ENCODE measurements at regions not wholly inside any gene's neighbourhood (a gene's known extent, or its start where the extent isn't known, plus 50 kb on each side); places are given as distances from the start of the nearest gene placed in this dataset.
"Not testable (repeated sequence)": the region's sequence is repeated elsewhere in the genome, so short reads cannot be mapped to it uniquely, and the experiment has no call there.

GRCh38 chr16:64297863-64298600 lies 823.8 kb downstream of the CDH11 start:
- no peak for DNase-seq (ENCODE audit: low read depth)

DNA sequence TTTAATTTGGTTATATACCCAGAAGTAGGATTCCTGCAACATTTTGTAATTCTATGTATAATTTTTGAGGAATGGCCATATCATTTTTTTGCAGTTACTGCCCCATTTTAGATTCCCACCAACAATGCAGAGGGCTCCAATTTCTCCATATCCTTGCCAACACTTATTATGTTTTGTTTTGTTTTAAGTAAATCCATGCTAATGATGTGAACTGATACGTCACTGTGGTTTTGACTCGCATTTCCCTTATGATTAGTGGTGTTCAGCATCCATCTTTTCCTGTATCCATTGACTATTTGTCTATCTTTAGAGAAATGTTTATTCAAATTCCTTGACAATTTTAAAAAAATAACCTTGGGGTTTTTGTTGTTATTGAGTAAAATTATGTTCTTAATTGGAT lies 826.4 kb downstream of the CDH11 start:
- DNase-seq (ENCODE audit: low read depth) = no peak

DNA sequence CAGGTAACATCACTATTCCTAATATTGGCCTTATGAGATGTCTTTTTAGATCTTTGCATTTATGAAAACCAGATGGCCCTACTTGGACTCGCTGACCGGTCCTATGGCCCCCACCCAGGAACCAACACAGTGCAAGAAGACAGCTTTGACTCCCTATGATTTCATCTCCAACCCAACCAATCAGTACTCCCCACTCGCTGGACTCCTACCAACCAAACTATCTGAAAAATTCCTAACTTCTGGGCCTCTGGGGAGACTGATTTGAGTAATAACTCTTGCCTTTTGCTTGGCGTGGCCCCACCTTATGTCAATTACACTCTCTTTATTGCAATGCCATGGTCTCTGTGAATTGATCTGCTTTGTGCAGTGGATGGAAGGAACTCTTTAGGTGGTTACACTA lies 828.9 kb downstream of the CDH11 start:
- DNase-seq (ENCODE audit: low read depth) = no peak

DNA sequence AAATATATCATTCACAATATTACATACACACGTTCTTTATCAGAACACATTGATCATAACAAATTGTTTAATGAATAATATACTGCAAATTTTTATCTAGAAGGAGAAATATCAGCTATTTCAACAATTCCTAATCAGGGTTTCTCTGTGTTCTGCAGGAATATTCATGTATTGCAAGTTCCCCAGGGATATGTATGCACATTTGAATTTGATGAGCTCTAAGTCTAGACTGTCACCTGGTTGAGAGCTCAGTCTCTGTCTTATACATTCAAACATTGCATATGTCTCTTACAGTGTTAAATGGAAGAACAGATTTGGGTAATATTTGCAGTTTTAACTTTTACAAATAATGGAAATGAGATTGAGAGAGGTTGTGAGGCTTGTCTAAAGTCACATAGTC lies 829.7 kb downstream of the CDH11 start:
- no peak for DNase-seq (ENCODE audit: low read depth)

DNA sequence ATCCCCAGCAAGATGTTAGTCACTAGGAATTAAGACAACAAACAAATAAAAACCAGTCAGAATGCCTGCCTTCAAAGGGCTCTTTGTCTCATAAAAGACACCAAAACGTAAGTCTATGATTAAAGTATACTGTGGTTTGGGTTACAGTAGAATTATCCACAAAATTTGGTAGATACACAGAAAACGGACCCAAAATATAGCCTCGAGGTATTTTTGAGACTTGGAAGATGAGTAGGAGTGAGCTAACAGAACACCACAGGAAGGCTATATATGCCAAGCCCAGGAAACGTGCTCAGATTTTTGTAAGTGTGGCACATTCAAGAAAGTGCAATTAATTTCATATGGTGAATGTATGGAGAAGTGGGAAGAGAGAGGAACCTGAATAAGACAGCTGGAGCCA lies 831.4 kb downstream of the CDH11 start:
- DNase-seq (ENCODE audit: low read depth) = no peak

DNA sequence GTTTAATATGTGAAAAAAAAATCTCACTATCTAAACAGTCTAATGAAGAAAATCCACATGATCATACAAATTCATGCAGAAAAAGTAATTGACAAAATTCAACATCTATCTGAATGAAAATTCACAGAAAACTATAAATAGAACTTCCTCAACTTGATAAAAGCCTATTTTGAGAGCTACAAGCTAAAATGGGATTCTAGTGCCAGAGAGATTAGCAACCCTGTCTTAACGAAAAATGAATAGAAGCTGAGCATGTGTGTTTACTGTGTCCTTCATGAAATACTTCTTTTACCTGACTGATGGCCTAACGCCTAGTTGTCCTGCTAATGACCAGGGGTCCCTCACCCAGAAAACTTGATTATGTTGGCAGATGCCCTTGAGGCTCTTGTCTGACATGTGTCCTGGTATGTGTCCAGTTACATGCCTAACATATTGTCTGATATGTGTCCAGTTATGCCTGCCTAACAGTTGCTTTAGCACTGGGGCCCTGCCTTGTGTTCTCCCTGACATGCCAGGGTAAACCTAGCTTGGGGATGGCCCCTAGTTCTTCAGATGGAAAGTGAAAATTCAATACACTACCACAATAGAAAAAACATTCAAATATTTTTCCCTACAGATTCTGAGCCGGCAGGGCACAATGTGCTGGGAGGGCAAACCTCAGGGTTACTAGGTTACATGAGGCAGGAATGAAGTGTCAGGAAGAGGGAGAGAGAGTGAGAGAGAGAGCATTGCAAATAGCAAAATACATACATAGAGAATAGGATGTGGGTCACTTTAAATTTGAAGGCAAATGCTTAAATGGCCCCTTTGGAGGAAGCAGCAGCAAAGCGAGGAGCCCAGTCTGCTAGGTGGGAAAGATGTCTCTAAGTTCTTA lies 834.0 kb downstream of the CDH11 start:
- no peak for DNase-seq (ENCODE audit: low read depth)

GRCh38 chr16:64282181-64282580 lies 839.7 kb downstream of the CDH11 start:
- DNase-seq (ENCODE audit: low read depth) = no peak

- no peak for DNase-seq (ENCODE audit: low read depth)
These were observed 841.5 kb downstream of the CDH11 start for GRCh38 chr16:64280317-64280716.

GRCh38 chr16:64278196-64278595 lies 843.7 kb downstream of the CDH11 start:
- DNase-seq (ENCODE audit: low read depth) = peak; percentile 16

- DNase-seq (ENCODE audit: low read depth) = no peak
These were observed 845.2 kb downstream of the CDH11 start for GRCh38 chr16:64276646-64277045.

DNA sequence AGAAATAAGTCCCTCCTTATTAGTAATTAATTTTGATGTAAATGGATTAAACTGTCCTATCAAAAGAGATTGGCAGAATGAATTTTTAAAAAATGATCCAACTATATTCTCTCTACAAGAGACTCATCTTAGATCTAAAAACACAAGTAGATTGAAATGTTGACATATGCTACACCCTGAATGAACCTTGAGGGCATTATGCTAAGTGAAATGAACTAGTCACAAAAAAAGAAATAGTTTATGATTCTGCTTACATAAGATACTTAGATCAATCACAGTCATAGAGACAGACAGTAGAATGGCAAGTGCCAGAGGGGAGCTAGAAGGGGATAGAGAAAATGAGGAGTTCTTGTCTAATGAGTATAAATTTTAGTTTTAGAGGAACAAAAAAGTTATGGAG lies 849.8 kb downstream of the CDH11 start:
- DNase-seq (ENCODE audit: low read depth) = no peak

DNA sequence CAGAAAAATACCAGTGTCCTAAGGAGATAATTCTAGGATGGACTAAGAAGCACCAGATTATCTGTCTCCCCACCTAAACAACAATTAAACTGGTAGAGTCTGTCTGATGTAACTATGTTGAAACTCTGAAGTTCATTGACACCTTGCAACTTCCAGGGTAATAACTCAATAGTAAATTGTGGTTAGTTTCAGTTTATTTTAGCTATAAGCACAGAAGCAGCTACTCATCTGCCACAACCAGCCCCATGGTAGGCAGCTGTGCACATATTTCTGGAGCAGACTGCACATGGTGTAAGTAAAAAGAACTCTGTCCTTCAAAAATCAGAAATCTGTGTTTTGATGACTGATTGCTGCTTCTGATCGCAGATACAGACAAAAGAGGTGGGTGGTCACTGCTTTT lies 852.1 kb downstream of the CDH11 start:
- no peak for DNase-seq (ENCODE audit: low read depth)

- no peak for DNase-seq (ENCODE audit: low read depth)
These were observed 856.1 kb downstream of the CDH11 start for GRCh38 chr16:64265756-64266155.

- DNase-seq (ENCODE audit: low read depth) = not testable (repeated sequence)
These were observed 861.0 kb downstream of the CDH11 start for GRCh38 chr16:64260631-64261401.

DNA sequence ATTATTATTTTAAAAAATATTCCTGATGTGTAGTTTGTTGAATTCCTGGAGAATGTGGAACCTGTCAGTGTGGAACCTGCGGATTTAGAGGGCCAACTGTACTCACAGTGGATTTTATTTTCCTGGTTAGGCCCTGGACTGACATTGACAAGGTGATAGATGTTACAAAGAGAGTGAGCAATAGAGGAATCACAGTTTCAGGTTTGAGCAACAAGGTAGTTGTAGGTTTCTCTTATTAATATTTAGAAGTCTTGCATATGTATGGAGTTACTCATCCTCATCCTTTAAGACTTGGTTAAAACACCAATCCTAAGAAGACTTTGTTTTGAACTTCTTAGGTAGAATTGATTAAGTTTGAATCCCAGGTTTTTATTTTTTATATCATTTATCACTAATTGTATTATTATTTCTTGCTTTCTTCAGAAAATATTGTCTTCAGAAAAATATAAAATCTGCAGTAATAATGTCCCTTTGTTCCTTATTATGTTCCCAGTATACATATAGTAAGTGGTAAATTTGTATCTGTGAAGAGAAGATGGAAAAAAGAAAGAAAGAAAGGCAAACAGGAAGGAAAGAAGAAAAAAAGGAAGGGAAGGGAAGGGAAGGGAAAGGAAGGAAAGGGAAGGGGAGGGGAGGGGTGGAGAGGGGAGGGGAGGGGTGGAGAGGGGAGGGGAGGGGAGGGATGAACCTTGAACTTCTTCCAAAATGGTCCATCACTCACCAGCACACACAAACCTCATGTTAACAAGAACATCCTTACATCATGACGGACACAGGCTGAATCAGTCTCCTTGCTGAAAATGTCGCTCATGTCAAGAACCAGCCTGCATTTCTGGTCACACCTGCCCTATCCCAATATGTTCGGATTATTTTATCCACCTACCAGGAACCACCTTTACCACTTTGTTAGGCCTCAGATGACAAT lies 867.2 kb downstream of the CDH11 start:
- no peak for DNase-seq (ENCODE audit: low read depth)

DNA sequence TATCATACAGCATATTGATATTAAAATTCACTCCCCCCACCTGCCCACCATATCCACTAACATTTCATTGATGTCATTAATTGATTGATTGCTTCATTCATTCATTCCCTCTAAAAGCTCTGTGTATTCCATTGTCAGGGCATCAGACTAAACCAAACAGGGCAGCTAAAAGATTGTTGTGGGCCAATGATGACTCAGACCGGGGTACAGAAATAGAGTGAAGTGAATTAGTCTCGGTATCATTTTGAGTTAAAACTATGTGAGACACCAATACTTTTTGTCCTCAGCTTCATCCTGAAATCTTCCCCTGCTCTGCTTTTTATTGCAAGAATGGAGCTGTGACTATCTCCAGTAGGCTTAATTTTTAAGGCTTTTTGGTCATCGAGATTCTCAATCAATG lies 868.3 kb downstream of the CDH11 start:
- no peak for DNase-seq (ENCODE audit: low read depth)

DNA sequence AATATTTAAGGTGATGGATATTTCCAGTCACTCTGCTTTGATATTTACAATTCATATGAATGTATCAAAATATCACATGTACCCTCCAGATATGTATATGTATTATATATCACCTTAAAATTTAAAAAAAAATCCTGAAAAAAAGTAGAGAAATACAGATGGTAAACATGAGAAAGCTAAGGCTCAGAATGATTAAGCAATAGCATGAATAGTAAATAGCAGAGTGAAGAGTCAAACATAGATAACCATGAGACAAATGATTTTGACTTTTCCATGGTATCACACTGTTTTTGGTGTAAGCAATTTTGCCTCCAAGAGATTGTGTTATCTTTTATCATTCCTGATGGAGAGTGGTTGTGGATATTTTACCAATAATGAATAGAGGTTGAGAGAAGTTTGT lies 868.8 kb downstream of the CDH11 start:
- no peak for DNase-seq (ENCODE audit: low read depth)

GRCh38 chr16:64251742-64252141 lies 870.1 kb downstream of the CDH11 start:
- DNase-seq (ENCODE audit: low read depth) = no peak

DNA sequence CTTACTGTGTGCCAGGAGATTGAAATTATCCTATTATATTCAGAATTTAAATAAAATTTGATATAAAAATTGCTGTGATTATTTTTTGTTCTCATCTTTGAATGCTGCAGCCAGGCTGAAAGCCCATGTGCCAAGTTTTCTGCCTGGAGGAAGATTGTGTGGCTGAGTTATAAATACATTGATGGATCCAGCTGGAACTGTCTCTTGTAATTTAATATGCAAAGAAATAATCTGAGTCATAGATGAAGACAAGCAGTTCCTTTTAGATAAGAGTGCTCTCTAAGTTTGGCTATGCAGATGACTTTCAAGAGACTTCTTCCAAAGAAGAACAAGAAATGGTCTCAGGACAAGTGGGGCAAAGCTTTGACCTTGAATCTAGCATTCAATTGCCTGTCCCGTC lies 871.0 kb downstream of the CDH11 start:
- DNase-seq (ENCODE audit: low read depth) = peak; percentile 2

GRCh38 chr16:64242492-64242891 lies 879.4 kb downstream of the CDH11 start:
- DNase-seq (ENCODE audit: low read depth) = no peak

DNA sequence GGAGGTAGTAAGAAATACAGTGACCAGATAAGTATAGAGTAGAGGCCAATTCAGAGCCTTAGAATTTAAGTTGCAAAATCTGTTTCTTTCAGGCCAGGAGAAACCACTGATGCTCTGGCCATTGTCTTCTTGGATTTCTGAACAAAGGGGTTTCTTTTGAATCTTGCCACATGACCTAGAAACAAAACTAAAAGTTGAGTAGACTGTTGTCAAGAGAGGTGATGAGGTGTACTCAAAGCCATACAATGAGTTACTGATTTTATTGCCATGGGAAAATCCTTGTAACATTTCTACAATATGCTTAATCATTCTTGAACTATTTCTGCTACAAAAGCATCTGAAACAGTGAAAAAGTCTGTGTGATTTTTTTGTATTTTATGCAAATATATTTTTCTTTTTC lies 881.3 kb downstream of the CDH11 start:
- no peak for DNase-seq (ENCODE audit: low read depth)

DNA sequence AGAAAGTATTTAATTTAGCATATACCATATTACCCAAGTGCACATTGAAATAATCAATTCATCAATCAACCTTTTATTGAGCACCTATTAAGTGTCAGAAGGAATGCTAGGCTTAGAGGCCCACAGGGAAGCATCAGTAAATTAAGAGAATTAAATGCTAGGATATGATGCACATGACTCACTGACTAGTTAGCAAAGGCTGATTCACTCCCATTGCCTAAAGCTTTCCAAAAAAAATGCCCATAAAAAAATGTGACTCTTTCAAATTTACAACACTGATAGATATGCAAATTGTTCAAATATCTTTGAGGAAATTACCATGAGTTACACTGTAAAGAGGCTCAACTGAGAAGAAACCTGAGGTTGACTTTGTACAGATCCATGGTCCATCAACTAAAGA lies 883.3 kb downstream of the CDH11 start:
- DNase-seq (ENCODE audit: low read depth) = no peak

Measured in iris pigment epithelial cell (primary cell).